ENCODE measurements at regions not wholly inside any gene's neighbourhood (a gene's known extent, or its start where the extent isn't known, plus 50 kb on each side); places are given as distances from the start of the nearest gene placed in this dataset.

GRCh38 chr5:168030912-168031311, 260.5 kb upstream of the WWC1 start:
- Histone ChIP-seq H3K27ac (no peak overlapping the region), H3K4me3 (no peak overlapping the region), H3K27me3 (no peaks in the 10 kb centered on the region), H3K9me3 (no peaks in the 10 kb centered on the region), H3K4me1 (no peaks in the 10 kb centered on the region), H3K36me3 (no peaks in the 10 kb centered on the region)
- TF ChIP-seq CTCF (IDR thresholded peaks at IDR 0.05): no peak
- no peak for DNase-seq (ENCODE audit: low spot score)

GRCh38 chr5:168031614-168032013, 259.8 kb upstream of the WWC1 start:
- TF ChIP-seq CTCF (IDR thresholded peaks at IDR 0.05): no peak
- Histone ChIP-seq H3K27me3 (no peaks in the 10 kb centered on the region), H3K36me3 (no peaks in the 10 kb centered on the region), H3K27ac (no peak overlapping the region), H3K4me1 (no peaks in the 10 kb centered on the region), H3K4me3 (no peak overlapping the region), H3K9me3 (no peaks in the 10 kb centered on the region)
- DNase-seq (ENCODE audit: low spot score): no peak

- Histone ChIP-seq H3K27ac (no peak overlapping the region), H3K9me3 (no peaks in the 10 kb centered on the region), H3K4me3 (no peak overlapping the region), H3K27me3 (no peaks in the 10 kb centered on the region), H3K36me3 (no peaks in the 10 kb centered on the region), H3K4me1 (no peaks in the 10 kb centered on the region)
- no peak for TF ChIP-seq CTCF (IDR thresholded peaks at IDR 0.05)
- DNase-seq (ENCODE audit: low spot score): no peak
Measured at GRCh38 chr5:168039039-168039438, 252.4 kb upstream of the WWC1 start.

GRCh38 chr5:168039566-168040248, 251.7 kb upstream of the WWC1 start:
- no peaks in the 10 kb centered on the region for H3K4me1 ChIP-seq
- H3K9me3 ChIP-seq: no peaks in the 10 kb centered on the region
- TF ChIP-seq CTCF (IDR thresholded peaks at IDR 0.05): no peak
- H3K4me3 ChIP-seq: no peak overlapping the region
- DNase-seq (ENCODE audit: low spot score): no peak
- H3K36me3 ChIP-seq: no peaks in the 10 kb centered on the region
- no peak overlapping the region for H3K27ac ChIP-seq
- no peaks in the 10 kb centered on the region for H3K27me3 ChIP-seq

- TF ChIP-seq CTCF (IDR thresholded peaks at IDR 0.05): no peak
Measured at GRCh38 chr5:168041583-168041982, 249.9 kb upstream of the WWC1 start.

More at GRCh38 chr5:168041583-168041982, 249.9 kb upstream of the WWC1 start:
- no peak for DNase-seq (ENCODE audit: low spot score)
- no peak overlapping the region for H3K4me3 ChIP-seq
- H3K27me3 ChIP-seq: no peaks in the 10 kb centered on the region
- no peak overlapping the region for H3K27ac ChIP-seq
- H3K36me3 ChIP-seq: no peaks in the 10 kb centered on the region
- no peaks in the 10 kb centered on the region for H3K9me3 ChIP-seq
- no peaks in the 10 kb centered on the region for H3K4me1 ChIP-seq
